IPS-20b (cell line): ENCODE measurements at regions not wholly inside any gene's neighbourhood (a gene's known extent, or its start where the extent isn't known, plus 50 kb on each side); places are given as distances from the start of the nearest gene placed in this dataset.

ENCODE experiments used
- H3K27ac ChIP-seq: one replicate; pipeline ENCODE4 v1.5.1; 2013; ENCODE audit warnings: low read length
- H3K27me3 ChIP-seq: 2 replicates; pipeline ENCODE4 v1.6.1; 2013; ENCODE audit warnings: mild to moderate bottlenecking, low read length, inconsistent platforms; ENCODE audit not compliant: insufficient read depth
- H3K36me3 ChIP-seq: 2 replicates; pipeline ENCODE4 v1.6.1; 2013; ENCODE audit warnings: low read depth, mild to moderate bottlenecking, inconsistent platforms, low read length, moderate library complexity; ENCODE audit not compliant: insufficient read depth
- H3K4me1 ChIP-seq: 2 replicates; pipeline ENCODE4 v1.6.1; 2013; ENCODE audit warnings: mild to moderate bottlenecking, control low read depth, inconsistent platforms, low read length, moderate library complexity; ENCODE audit not compliant: insufficient read depth
- H3K4me3 ChIP-seq: 2 replicates; pipeline ENCODE4 v1.5.1; 2013; ENCODE audit warnings: mild to moderate bottlenecking, low read length, inconsistent platforms
- H3K9ac ChIP-seq: 2 replicates; pipeline ENCODE4 v1.6.1; 2013; ENCODE audit warnings: low read depth, mild to moderate bottlenecking, inconsistent platforms, low read length, moderate library complexity
- H3K9me3 ChIP-seq: 2 replicates; pipeline ENCODE4 v1.6.1; 2013; ENCODE audit warnings: mild to moderate bottlenecking, low read depth, low read length, inconsistent platforms; ENCODE audit not compliant: insufficient read depth

GRCh38 chr10:131779661-131780394, 121.0 kb upstream of the PPP2R2D start:
- H3K9me3 ChIP-seq: peaks cover 32% of the 10 kb centered on the region
- no peak overlapping the region for H3K9ac ChIP-seq
- H3K36me3 ChIP-seq: no peaks in the 10 kb centered on the region
- H3K27me3 ChIP-seq: no peaks in the 10 kb centered on the region
- H3K4me1 ChIP-seq: no peaks in the 10 kb centered on the region
- no peak overlapping the region for H3K4me3 ChIP-seq
- no peak overlapping the region for H3K27ac ChIP-seq

GRCh38 chr10:131781076-131781475, 119.7 kb upstream of the PPP2R2D start:
- H3K27me3 ChIP-seq: no peaks in the 10 kb centered on the region
- no peaks in the 10 kb centered on the region for H3K4me1 ChIP-seq
- H3K9ac ChIP-seq: no peak overlapping the region
- no peaks in the 10 kb centered on the region for H3K36me3 ChIP-seq
- H3K4me3 ChIP-seq: no peak overlapping the region
- H3K27ac ChIP-seq: no peak overlapping the region
- peaks cover 29% of the 10 kb centered on the region for H3K9me3 ChIP-seq

DNA sequence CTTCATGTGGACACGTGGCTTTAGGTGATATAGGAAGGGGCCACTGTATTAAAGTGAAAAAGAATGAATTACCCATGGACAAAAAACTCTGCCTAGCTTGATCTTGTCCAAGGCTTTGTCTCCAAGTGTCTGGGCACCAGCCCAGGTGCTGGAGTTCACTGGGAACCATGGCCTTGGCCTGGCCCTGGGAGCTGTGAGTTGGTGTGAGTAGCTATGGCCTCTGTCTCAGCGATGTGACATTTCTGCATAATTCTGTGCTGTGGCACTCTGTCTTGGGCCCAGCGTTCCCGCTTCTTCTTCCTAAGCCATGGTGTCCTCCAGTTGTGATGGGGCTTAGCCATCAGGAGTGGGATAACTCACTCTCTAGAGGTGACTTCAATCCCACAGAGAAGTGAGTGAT, 119.0 kb upstream of the PPP2R2D start:
- Histone ChIP-seq H3K4me3 (no peak overlapping the region), H3K4me1 (no peaks in the 10 kb centered on the region), H3K9me3 (peaks cover 22% of the 10 kb centered on the region), H3K36me3 (no peaks in the 10 kb centered on the region), H3K27ac (no peak overlapping the region), H3K9ac (no peak overlapping the region), H3K27me3 (no peaks in the 10 kb centered on the region)

- Histone ChIP-seq H3K9ac (no peak overlapping the region), H3K27ac (no peak overlapping the region), H3K4me1 (no peaks in the 10 kb centered on the region), H3K27me3 (no peaks in the 10 kb centered on the region), H3K9me3 (peaks cover 3% of the 10 kb centered on the region), H3K36me3 (no peaks in the 10 kb centered on the region), H3K4me3 (no peak overlapping the region)
Measured at GRCh38 chr10:131784363-131785120, 116.3 kb upstream of the PPP2R2D start.

- Histone ChIP-seq H3K27ac (no peak overlapping the region), H3K9ac (no peak overlapping the region), H3K36me3 (no peaks in the 10 kb centered on the region), H3K27me3 (no peaks in the 10 kb centered on the region), H3K4me1 (no peaks in the 10 kb centered on the region), H3K4me3 (no peak overlapping the region), H3K9me3 (peaks cover 3% of the 10 kb centered on the region; the same call in 1 of the 2 replicates)
Measured at GRCh38 chr10:131785121-131785460, 115.7 kb upstream of the PPP2R2D start.

DNA sequence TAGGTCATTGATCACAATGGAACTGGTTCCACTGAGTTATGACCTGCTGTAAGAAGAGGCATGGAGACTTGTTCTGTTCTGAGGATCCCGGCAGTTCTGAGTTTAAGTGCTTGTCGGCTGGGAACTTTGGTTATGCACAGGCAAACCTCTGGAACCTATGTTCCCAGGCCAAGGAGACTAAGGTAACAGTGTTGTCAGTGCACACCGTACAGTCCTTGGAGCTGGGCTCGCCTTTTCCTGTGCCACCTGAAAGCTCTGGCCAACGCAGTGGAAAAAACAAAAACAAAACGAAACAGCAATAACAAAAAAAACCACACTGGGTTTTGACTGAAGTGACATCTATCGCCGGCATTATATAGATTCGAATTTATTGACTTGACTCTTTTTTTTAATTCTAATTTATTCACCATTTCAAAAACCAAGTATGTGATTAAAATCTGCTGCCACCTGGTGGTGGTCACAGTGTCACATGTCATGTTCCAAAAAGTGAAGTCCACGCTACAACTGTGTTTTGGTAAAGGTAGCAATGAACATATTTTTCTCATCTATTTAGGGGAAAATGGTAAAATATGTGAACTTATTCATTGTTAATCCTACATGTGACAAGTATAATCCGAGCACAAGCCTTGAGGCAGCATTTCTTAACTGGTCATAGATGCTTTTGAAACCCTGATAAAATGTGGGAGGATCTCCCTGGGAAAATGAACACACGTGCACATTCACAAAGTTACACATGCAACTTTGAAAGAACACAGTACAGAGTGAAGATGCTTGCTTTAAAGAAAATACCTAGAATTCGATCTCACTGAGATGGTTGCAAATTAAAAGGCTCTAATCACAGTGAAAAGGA, 113.8 kb upstream of the PPP2R2D start:
- Histone ChIP-seq H3K36me3 (no peaks in the 10 kb centered on the region), H3K4me1 (no peaks in the 10 kb centered on the region), H3K27ac (no peak overlapping the region), H3K27me3 (no peaks in the 10 kb centered on the region), H3K9ac (no peak overlapping the region), H3K4me3 (no peak overlapping the region), H3K9me3 (peaks cover 3% of the 10 kb centered on the region; the same call in 1 of the 2 replicates)

DNA sequence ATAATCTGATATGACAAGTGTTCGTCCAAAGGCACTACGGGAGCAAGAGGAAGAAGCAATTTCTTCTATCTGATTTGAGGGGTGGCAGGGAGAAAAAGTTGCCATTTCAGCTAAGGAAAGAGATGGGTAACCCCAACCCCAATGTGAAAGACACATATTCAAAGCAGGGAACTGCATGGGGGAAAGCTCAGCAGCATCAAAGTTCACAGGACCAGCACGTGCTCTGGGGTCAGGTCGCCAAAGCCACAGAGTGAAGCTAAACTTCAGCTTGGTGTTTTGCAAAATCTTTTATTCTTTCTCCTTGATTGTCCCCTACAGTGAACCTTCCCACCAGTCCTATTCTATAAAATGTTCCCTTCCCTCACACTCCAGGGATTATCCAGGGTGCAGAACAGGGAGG, 112.8 kb upstream of the PPP2R2D start:
- Histone ChIP-seq H3K9me3 (no peaks in the 10 kb centered on the region), H3K27ac (no peak overlapping the region), H3K36me3 (no peaks in the 10 kb centered on the region), H3K4me1 (no peaks in the 10 kb centered on the region), H3K4me3 (no peak overlapping the region), H3K9ac (no peak overlapping the region), H3K27me3 (no peaks in the 10 kb centered on the region)

GRCh38 chr10:131788386-131788785, 112.4 kb upstream of the PPP2R2D start:
- Histone ChIP-seq H3K4me1 (no peaks in the 10 kb centered on the region), H3K4me3 (no peak overlapping the region), H3K9me3 (no peaks in the 10 kb centered on the region), H3K9ac (no peak overlapping the region), H3K27me3 (no peaks in the 10 kb centered on the region), H3K27ac (no peak overlapping the region), H3K36me3 (no peaks in the 10 kb centered on the region)

GRCh38 chr10:131789516-131789915, 111.3 kb upstream of the PPP2R2D start:
- no peaks in the 10 kb centered on the region for H3K4me1 ChIP-seq
- H3K36me3 ChIP-seq: no peaks in the 10 kb centered on the region
- no peak overlapping the region for H3K9ac ChIP-seq
- H3K4me3 ChIP-seq: no peak overlapping the region
- no peaks in the 10 kb centered on the region for H3K9me3 ChIP-seq
- no peak overlapping the region for H3K27ac ChIP-seq
- H3K27me3 ChIP-seq: no peaks in the 10 kb centered on the region

- Histone ChIP-seq H3K9ac (no peak overlapping the region), H3K4me1 (no peaks in the 10 kb centered on the region), H3K27me3 (no peaks in the 10 kb centered on the region), H3K36me3 (no peaks in the 10 kb centered on the region), H3K4me3 (no peak overlapping the region), H3K9me3 (no peaks in the 10 kb centered on the region), H3K27ac (no peak overlapping the region)
Measured at GRCh38 chr10:131790021-131790420, 110.8 kb upstream of the PPP2R2D start.

- Histone ChIP-seq H3K36me3 (no peaks in the 10 kb centered on the region), H3K27ac (no peak overlapping the region), H3K4me1 (no peaks in the 10 kb centered on the region), H3K9ac (no peak overlapping the region), H3K27me3 (no peaks in the 10 kb centered on the region), H3K4me3 (no peak overlapping the region), H3K9me3 (peaks cover 8% of the 10 kb centered on the region; the same call in 1 of the 2 replicates)
Measured at GRCh38 chr10:131792011-131792651, 108.7 kb upstream of the PPP2R2D start.
